ENCODE measurements at regions not wholly inside any gene's neighbourhood (a gene's known extent, or its start where the extent isn't known, plus 50 kb on each side); places are given as distances from the start of the nearest gene placed in this dataset.

- no peak for TF ChIP-seq HDGF (IDR thresholded peaks at IDR 0.05; ENCODE audit: borderline replicate concordance)
- no peak for TF ChIP-seq LEF1 (IDR thresholded peaks at IDR 0.05; ENCODE audit: borderline replicate concordance)
- TF ChIP-seq SP1 (IDR thresholded peaks at IDR 0.05) = no peak
- no peak for TF ChIP-seq ELF4 (IDR thresholded peaks at IDR 0.05)
- no peak for TF ChIP-seq SUZ12 (IDR thresholded peaks at IDR 0.05)
- TF ChIP-seq TARDBP (IDR thresholded peaks at IDR 0.05) = no peak
- TF ChIP-seq BHLHE40 (IDR thresholded peaks at IDR 0.05; ENCODE audit: borderline replicate concordance) = no peak
- no peak for TF ChIP-seq PKNOX1 (IDR thresholded peaks at IDR 0.05)
- TF ChIP-seq FOXK2 (IDR thresholded peaks at IDR 0.05) = no peak
- no peak for TF ChIP-seq L3MBTL2 (conservative IDR thresholded peaks at IDR 0.05)
- no peak for TF ChIP-seq FOXM1 (IDR thresholded peaks at IDR 0.05; ENCODE audit: borderline replicate concordance)
- no peak for TF ChIP-seq ZNF384 (IDR thresholded peaks at IDR 0.05)
- TF ChIP-seq ARNT (IDR thresholded peaks at IDR 0.05) = no peak
Measured at GRCh38 chr13:44176173-44176572, 197.5 kb upstream of the SERP2 start.
